Adipocyte (in vitro differentiated cells): ENCODE measurements at regions not wholly inside any gene's neighbourhood (a gene's known extent, or its start where the extent isn't known, plus 50 kb on each side); places are given as distances from the start of the nearest gene placed in this dataset.

Experiments
- DNase-seq: peaks from one replicate; pipeline ENCODE4 v3.0.0-alpha.2; 2015; ENCODE audit warnings: low read depth
- H3K27me3 ChIP-seq: replicated peaks from 2 replicates; pipeline ENCODE4 v1.7.0; 2013; ENCODE audit warnings: mild to moderate bottlenecking, low read length, moderate library complexity; ENCODE audit not compliant: control insufficient read depth, insufficient read depth
- H3K36me3 ChIP-seq: 2 replicates; pipeline ENCODE4 v1.7.0; 2013; ENCODE audit warnings: low read length, mild to moderate bottlenecking, moderate library complexity; ENCODE audit not compliant: control insufficient read depth, insufficient read depth, severe bottlenecking
- H3K4me1 ChIP-seq: 2 replicates; pipeline ENCODE4 v1.7.0; 2013; ENCODE audit warnings: mild to moderate bottlenecking, low read length, moderate library complexity; ENCODE audit not compliant: control insufficient read depth, insufficient read depth
- H3K4me3 ChIP-seq: 2 replicates; pipeline ENCODE4 v1.7.0; 2013; ENCODE audit warnings: mild to moderate bottlenecking, low read length, moderate library complexity
- H3K9ac ChIP-seq: 2 replicates; pipeline ENCODE4 v1.7.0; 2013; ENCODE audit warnings: mild to moderate bottlenecking, low read length, moderate library complexity
- H3K9me3 ChIP-seq: 2 replicates; pipeline ENCODE4 v1.7.0; 2013; ENCODE audit warnings: mild to moderate bottlenecking, low read length, moderate library complexity; ENCODE audit not compliant: control insufficient read depth

GRCh38 chr4:57504139-57504538, 394.0 kb upstream of the IGFBP7 start:
- Histone ChIP-seq H3K4me3 (no peak overlapping the region), H3K4me1 (peaks cover 8% of the 10 kb centered on the region), H3K9me3 (no peaks in the 10 kb centered on the region), H3K36me3 (no peaks in the 10 kb centered on the region), H3K9ac (no peak overlapping the region), H3K27me3 (no peaks in the 10 kb centered on the region)
- no peak for DNase-seq

- DNase-seq, result peak; percentile 55
- Histone ChIP-seq H3K4me3 (no peak overlapping the region), H3K4me1 (peaks cover 8% of the 10 kb centered on the region), H3K9ac (no peak overlapping the region), H3K9me3 (no peaks in the 10 kb centered on the region), H3K36me3 (no peaks in the 10 kb centered on the region), H3K27me3 (no peaks in the 10 kb centered on the region)
Measured at GRCh38 chr4:57501720-57502119, 391.5 kb upstream of the IGFBP7 start.

GRCh38 chr4:57499786-57500185, 389.6 kb upstream of the IGFBP7 start:
- peak; percentile 7 for DNase-seq
- H3K9ac ChIP-seq, result no peak overlapping the region
- H3K4me3 ChIP-seq, result no peak overlapping the region
- peaks cover 8% of the 10 kb centered on the region for H3K4me1 ChIP-seq
- no peaks in the 10 kb centered on the region for H3K9me3 ChIP-seq
- no peaks in the 10 kb centered on the region for H3K27me3 ChIP-seq
- no peaks in the 10 kb centered on the region for H3K36me3 ChIP-seq

- H3K36me3 ChIP-seq, result no peaks in the 10 kb centered on the region
- peaks cover 8% of the 10 kb centered on the region for H3K4me1 ChIP-seq
- no peak overlapping the region for H3K4me3 ChIP-seq
- no peak for DNase-seq
- H3K9me3 ChIP-seq, result no peaks in the 10 kb centered on the region
- no peak overlapping the region for H3K9ac ChIP-seq
- H3K27me3 ChIP-seq, result no peaks in the 10 kb centered on the region
Measured at GRCh38 chr4:57498251-57498650, 388.1 kb upstream of the IGFBP7 start.

- H3K36me3 ChIP-seq, result no peaks in the 10 kb centered on the region
- no peak overlapping the region for H3K9ac ChIP-seq
- no peak overlapping the region for H3K4me3 ChIP-seq
- H3K9me3 ChIP-seq, result no peaks in the 10 kb centered on the region
- H3K4me1 ChIP-seq, result peaks cover under 1% of the 10 kb centered on the region
- DNase-seq, result no peak
- no peaks in the 10 kb centered on the region for H3K27me3 ChIP-seq
Measured at GRCh38 chr4:57496697-57497471, 386.7 kb upstream of the IGFBP7 start.

GRCh38 chr4:57494821-57495220, 384.6 kb upstream of the IGFBP7 start:
- DNase-seq, result no peak
- Histone ChIP-seq H3K27me3 (no peaks in the 10 kb centered on the region), H3K9ac (no peak overlapping the region), H3K36me3 (no peaks in the 10 kb centered on the region), H3K9me3 (no peaks in the 10 kb centered on the region), H3K4me3 (no peak overlapping the region), H3K4me1 (peaks cover 2% of the 10 kb centered on the region)

GRCh38 chr4:57492251-57492878, 382.2 kb upstream of the IGFBP7 start:
- peak; percentile 20 for DNase-seq
- H3K9me3 ChIP-seq, result no peaks in the 10 kb centered on the region
- H3K9ac ChIP-seq, result no peak overlapping the region
- H3K4me3 ChIP-seq, result no peak overlapping the region
- no peaks in the 10 kb centered on the region for H3K36me3 ChIP-seq
- H3K4me1 ChIP-seq, result peaks cover 2% of the 10 kb centered on the region
- no peaks in the 10 kb centered on the region for H3K27me3 ChIP-seq

GRCh38 chr4:57491388-57491787, 381.2 kb upstream of the IGFBP7 start:
- no peaks in the 10 kb centered on the region for H3K9me3 ChIP-seq
- H3K4me3 ChIP-seq, result no peak overlapping the region
- no peaks in the 10 kb centered on the region for H3K27me3 ChIP-seq
- DNase-seq, result no peak
- no peak overlapping the region for H3K9ac ChIP-seq
- no peaks in the 10 kb centered on the region for H3K36me3 ChIP-seq
- peaks cover 2% of the 10 kb centered on the region for H3K4me1 ChIP-seq

GRCh38 chr4:57490520-57491255, 380.5 kb upstream of the IGFBP7 start:
- Histone ChIP-seq H3K27me3 (no peaks in the 10 kb centered on the region), H3K4me3 (no peak overlapping the region), H3K36me3 (no peaks in the 10 kb centered on the region), H3K9ac (no peak overlapping the region), H3K4me1 (peaks cover 2% of the 10 kb centered on the region), H3K9me3 (no peaks in the 10 kb centered on the region)
- peak; percentile 4 for DNase-seq

GRCh38 chr4:57488366-57489162, 378.4 kb upstream of the IGFBP7 start:
- Histone ChIP-seq H3K9ac (no peak overlapping the region), H3K4me1 (peaks cover 2% of the 10 kb centered on the region), H3K27me3 (no peaks in the 10 kb centered on the region), H3K4me3 (no peak overlapping the region), H3K9me3 (no peaks in the 10 kb centered on the region), H3K36me3 (no peaks in the 10 kb centered on the region)
- DNase-seq, result no peak

GRCh38 chr4:57475424-57475823, 365.2 kb upstream of the IGFBP7 start:
- DNase-seq, result no peak
- no peaks in the 10 kb centered on the region for H3K36me3 ChIP-seq
- no peak overlapping the region for H3K4me3 ChIP-seq
- H3K9me3 ChIP-seq, result no peaks in the 10 kb centered on the region
- H3K4me1 ChIP-seq, result no peaks in the 10 kb centered on the region
- no peaks in the 10 kb centered on the region for H3K27me3 ChIP-seq
- H3K9ac ChIP-seq, result no peak overlapping the region
